ENCODE measurements at regions not wholly inside any gene's neighbourhood (a gene's known extent, or its start where the extent isn't known, plus 50 kb on each side); places are given as distances from the start of the nearest gene placed in this dataset.

- TF ChIP-seq CTCF (IDR thresholded peaks at IDR 0.05) (no peak), EP300 (IDR thresholded peaks at IDR 0.05) (no peak), POLR2A (IDR thresholded peaks at IDR 0.05) (no peak)
Measured at GRCh38 chr5:96262105-96262504, 170.9 kb downstream of the PCSK1 start.

All from tibial nerve (tissue), 4 donors.